ENCODE measurements at regions not wholly inside any gene's neighbourhood (a gene's known extent, or its start where the extent isn't known, plus 50 kb on each side); places are given as distances from the start of the nearest gene placed in this dataset.
"Not testable (repeated sequence)": the region's sequence is repeated elsewhere in the genome, so short reads cannot be mapped to it uniquely, and the experiment has no call there.

GRCh38 chr21:35737899-35738346 is 322.4 kb downstream of the SETD4 start:
- no peak for DNase-seq

- no peak for DNase-seq
Observed at GRCh38 chr21:35737449-35737848, 322.9 kb downstream of the SETD4 start.

DNA sequence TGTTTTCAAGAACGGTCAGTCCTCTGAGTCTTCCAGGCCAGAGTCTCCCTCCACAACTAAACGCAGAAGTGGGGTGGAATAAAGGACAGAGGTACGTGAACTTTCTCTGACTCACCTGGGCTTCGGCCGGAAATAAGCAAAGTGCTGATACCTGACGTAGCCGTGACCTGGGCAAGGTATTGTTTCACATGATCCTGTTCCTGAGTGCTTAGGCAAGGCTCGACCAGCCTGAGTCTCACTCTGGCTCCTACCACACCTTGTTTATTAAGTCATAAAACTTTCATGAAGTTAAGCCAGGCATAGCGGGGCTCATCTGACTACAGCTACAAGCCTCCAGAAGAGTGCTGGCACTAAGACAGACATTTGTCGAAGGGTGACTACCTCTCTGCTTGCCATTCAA is 327.5 kb downstream of the SETD4 start:
- DNase-seq, result no peak

DNA sequence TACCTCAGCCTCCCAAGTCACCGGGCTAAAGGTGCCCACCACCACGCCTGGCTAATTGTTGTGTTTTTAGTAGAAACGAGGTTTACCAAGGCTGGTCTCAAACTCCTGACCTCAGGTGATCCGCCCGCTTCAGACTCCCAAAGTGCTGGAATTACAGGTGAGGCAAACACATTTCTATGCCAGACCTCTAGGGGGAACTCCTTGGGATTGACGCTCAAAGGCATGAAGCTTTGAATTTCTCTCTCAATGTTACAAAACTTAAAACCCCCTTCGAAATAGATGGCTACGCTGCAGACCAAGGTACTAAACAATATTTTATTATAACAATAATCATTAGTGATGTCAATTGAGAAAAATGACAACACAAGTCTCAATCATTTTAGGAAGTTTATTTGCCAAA is 330.0 kb downstream of the SETD4 start:
- no peak for DNase-seq

DNA sequence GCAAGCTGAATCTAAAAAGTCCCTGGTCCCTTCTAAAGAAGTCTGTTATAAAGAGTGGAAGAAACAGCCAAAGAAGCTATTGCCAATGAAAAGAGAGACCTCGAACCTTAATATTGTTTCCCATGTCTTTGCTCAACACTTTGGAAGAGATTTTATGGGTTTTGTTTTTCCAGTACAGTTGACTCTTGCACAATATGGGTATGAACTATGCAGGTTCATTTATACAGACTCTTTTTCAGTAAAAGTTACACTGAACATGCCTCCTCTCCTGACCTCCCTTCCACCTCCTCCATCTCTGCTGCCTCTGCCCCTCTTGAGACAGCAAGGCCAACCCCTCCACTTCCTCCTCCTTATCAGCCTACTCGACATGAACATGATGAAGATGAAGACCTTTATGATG is 332.5 kb downstream of the SETD4 start:
- DNase-seq, result no peak

GRCh38 chr21:35724156-35724555 is 336.2 kb downstream of the SETD4 start:
- no peak for DNase-seq

DNA sequence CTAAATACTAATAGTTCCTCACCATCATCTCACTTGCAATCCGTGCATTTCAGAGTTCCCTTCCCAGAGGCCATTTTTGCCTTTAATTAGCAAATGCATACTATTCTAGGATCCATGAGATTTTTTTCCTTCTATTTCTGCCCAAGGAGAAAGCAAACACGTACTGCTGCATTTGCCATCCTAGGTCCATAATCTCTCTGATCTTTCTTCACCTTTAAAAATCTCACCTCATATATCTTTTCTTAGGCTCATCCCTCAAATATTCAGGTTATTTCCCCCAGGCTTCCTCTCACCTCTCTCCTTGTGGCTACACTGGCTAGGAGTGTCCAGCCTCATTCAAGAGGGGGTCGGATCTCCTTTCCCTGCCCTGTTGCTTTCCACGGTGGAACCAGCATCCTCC is 338.6 kb downstream of the SETD4 start:
- DNase-seq, result no peak

DNA sequence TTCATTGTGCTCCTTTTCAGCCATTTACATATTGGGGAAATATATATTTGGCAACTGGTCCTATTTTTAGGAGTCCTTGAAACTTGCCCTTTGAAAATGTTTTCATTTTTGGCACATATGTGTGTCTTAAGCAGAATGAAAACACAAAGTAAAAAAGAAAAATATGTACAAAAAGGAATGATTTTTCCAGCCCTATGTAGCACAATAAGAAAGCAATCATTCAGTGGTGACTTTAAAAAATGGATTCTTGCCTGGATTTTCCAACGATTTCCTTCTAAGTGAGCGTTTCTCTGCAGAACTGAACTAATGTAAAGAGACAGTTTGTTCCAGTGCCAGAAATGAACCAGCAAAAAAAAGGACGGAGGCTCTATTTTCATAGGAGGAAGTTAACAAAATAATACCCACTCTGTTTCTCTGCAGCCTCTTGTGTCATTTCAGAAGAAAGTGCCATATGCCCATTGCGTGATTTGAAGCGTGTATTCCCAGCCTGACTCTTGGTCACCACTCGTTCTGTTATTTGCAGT is 340.1 kb downstream of the SETD4 start:
- DNase-seq, result no peak

DNA sequence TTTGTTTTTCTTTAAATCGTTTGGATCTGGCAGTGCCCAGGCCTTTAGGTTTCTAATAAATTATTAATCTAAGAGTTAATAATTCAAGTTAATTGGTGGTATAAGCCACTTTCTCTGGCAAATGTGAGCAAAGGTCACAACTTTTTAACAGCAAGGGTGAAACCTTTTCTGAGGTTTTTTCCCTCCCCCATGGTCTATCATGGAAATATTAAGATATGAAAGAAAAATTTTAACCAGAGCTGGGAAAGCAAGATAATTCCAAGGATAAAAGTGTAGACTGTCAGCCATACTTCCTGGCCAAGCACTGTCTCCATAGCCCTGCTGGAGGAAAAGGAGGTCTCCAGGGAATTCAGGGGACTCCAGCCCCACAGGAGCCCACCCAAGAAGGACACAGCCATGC is 341.2 kb downstream of the SETD4 start:
- no peak for DNase-seq

DNA sequence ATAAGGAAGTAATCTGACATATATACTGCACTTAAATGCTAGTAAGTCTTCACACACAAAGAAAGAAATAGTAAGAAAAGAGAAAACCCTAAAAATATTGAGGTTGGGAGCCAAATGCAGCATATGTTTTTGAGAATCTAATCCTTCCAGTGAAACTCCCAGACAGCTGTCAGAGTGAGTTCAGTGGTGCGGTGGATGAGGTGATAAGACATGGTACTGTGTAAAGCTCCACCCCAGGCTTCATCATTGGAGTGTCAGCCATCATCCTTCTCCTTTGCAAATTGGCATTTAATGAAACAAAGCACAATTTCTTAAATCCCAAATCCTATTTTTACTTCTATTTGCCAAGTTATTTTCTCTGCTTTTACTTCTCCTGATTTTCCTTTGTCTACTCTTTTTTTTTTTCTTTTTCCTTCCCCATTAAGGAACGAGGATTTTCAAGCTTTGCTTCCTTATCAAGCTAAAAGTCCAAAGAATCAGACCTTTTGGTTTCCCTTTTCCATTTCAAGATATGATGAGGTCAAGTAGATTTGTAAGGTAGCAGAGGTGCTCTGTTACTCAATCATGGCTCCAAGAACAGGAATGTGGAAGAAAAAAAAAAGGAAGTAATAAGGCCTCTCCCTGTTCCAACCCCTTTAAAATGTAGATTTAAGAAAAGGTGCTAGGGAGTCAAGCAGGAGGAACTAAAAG is 343.3 kb downstream of the SETD4 start:
- no peak for DNase-seq

- no peak for DNase-seq
Observed at GRCh38 chr21:35713914-35714313, 346.4 kb downstream of the SETD4 start.

DNA sequence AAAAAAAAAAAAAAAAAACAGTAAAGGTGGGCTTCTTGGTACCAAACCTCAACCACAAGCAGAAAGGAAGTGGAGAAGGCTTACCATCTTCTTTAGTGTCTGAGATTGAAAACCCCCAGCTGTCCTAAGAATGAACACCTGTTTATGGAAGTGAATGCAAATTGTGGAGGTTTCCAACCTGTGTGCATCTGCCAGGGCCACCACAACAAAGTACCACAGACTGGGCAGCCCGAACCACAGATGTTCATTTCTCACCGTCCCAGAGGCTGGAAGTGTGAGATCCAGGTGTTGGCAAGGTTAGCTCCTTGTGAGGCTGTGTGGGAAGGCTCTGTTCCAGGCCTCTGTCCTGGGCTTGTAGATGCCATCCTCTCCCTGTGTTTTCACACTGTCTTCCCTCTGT is 348.7 kb downstream of the SETD4 start:
- DNase-seq, result no peak

DNA sequence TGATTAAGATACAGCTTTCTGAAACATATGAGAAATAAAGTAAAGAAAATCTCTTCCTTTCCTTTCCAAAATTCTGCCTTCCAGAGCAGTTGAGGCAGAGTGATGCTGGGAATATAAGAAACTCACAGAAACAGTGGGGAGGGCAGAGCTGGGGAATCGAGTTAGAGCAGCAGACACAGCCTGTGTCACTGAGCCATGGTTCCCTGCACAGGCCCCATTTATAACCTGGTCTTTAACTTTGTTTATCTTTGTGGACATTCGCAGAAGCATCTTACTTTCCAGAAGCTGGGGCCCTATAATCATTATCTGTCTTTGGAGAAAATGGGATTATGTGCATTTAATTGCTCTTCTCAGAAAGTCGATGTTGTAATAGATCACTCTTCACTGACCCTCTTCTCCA is 349.1 kb downstream of the SETD4 start:
- DNase-seq, result no peak

GRCh38 chr21:35709990-35710389 is 350.3 kb downstream of the SETD4 start:
- not testable (repeated sequence) for DNase-seq

DNA sequence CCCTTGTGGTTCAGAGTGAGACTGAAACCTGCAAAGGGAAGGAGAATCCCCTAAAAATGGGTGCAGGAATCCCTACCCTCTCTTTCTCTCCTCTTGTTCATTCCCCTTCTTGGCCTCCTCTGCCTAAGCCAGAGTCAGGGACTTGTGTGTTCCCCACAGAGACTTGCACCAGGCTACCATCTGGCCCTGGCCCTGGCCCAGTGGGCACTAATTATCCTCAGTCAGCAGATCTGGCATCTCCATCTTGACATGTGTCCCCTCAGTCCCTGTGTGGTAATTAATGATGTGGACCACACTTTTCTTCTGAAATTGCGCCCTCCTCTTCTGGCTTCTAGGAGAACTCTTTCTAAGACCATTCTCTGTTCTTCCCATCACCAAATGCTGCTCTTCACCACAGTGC is 354.4 kb downstream of the SETD4 start:
- DNase-seq, result no peak

GRCh38 chr21:35705237-35705887 is 355.0 kb downstream of the SETD4 start:
- DNase-seq, result no peak

DNA sequence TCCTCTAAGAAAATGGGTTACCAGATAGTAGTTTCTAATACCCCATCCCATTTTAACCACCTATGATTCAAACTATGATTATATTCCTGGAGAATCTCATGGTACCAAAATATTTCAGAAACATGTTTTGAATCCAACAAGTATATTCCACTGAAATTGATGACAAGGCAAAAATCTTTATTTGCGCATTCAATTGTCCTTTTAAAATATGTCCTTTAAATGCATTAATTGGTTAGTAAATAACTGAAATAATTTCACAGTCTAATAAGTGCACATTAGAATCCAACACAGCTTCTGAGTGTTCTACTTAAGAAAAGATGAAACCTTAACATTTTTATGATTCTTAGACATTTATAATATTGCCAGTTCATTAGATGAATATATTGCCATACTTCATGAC is 356.6 kb downstream of the SETD4 start:
- DNase-seq, result no peak

DNA sequence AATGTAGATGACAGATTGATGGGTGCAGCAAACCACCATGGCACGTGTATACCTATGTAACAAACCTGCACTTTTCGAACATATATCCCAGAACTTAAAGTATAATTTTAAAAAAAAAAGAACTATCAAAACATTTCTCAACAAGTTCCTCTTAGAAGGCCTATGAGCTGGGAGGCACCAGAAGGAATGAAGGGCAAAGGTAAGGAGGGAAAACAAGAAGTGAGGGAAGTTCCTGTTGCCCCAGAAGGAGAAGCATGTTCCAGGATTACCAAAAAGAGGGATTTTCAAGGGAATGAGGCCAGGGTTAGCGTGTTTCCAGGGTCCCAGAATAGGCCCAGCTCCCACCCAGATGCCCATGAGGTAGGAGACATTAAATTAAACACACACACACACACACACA is 361.0 kb downstream of the SETD4 start:
- no peak for DNase-seq

DNA sequence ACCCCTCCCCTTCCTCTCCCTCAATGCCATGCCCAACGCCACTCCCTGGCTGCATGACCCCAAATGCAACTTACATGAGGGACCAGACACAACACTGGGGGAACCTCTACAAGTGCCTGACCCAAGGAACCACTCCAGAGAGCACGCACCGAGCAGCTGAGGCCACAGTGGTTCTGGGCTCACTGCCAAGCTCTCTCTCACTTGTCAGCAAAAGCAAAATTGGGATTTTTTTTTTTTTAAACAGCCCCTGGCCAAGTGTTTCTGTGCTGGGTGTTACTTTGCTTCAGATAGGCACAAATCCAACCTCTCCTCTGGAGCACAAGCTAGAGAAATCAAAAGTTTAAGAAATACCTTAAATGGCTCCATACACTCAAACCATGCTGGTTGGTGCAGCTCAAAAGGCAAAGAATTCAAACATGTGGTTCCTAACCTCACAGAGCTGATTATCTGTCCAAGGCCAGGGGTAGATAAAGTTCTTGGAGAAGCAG is 363.0 kb downstream of the SETD4 start:
- DNase-seq, result no peak

DNA sequence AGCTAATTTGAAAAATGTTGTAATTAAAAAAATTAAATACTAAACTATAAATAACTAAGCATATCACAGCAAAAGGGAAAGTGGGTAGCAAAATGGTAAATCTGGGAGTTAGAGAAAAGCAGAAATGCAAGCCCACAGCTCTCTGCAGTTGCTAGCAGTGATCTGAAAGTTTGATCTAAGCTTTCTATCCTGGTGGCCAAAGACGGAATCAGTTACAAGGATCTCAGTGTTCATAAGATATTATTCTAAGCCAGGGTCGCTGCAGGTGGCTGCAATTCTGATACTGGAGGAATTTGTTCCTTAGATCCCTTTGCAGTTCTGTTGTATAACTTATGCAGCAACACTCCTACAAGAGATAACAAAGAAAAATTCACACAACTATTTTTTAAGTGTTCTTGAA is 363.7 kb downstream of the SETD4 start:
- no peak for DNase-seq

- DNase-seq, result no peak
Observed at GRCh38 chr21:35692311-35692710, 368.0 kb downstream of the SETD4 start.

GRCh38 chr21:35690436-35690835 is 369.9 kb downstream of the SETD4 start:
- DNase-seq, result no peak

DNA sequence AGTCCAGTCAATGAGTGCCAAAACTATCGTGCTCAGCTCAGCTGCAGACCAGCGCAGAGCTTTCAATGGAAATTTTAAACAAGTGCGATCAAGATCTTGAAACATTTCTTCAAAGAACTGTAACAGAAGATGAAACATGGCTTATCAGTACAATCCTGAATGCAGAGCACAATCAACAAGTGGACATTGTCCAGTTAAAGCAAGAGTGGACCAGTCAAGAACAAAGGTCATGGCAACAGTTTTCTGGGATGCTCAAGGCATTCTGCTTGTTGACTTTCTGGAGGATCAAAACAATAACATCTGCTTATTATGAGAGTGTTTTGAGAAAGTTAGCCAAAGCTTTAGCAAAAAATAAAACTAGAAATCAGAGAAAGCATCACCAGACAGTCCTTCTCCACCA is 374.2 kb downstream of the SETD4 start:
- DNase-seq, result no peak

GRCh38 chr21:35683664-35684304 is 376.5 kb downstream of the SETD4 start:
- no peak for DNase-seq
